ENCODE measurements at regions not wholly inside any gene's neighbourhood (a gene's known extent, or its start where the extent isn't known, plus 50 kb on each side); places are given as distances from the start of the nearest gene placed in this dataset.
"Not testable (repeated sequence)": the region's sequence is repeated elsewhere in the genome, so short reads cannot be mapped to it uniquely, and the experiment has no call there.

GRCh38 chr4:115485402-115485801, 372.0 kb upstream of the NDST4 start:
- DNase-seq (ENCODE audit: low read depth in 2 of 2), result no peak

GRCh38 chr4:115484479-115484878, 371.1 kb upstream of the NDST4 start:
- DNase-seq (ENCODE audit: low read depth in 2 of 2), result no peak

DNA sequence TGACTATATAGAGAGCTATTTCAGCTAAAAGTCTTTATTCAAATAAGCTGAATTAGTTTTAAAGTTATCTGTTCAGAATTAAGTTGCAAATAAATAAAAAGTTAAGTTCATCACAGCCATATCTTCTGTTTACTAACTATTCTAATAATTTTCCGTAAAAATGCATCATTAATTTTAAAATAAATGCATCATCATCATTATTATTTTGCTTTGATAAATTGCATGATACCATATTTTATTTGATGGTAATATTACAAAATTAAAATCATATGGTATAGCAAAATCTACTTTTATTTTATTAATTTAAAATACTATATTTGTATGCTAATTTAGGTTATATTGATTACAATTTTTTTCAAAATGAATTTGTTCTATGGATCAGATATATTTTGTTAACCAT, 357.3 kb upstream of the NDST4 start:
- DNase-seq (ENCODE audit: low read depth in 2 of 2), result no peak

GRCh38 chr4:115459301-115459700, 345.9 kb upstream of the NDST4 start:
- not testable (repeated sequence) for DNase-seq (ENCODE audit: low read depth in 2 of 2)

- no peak for DNase-seq (ENCODE audit: low read depth in 2 of 2)
Measured at GRCh38 chr4:115456231-115456630, 342.8 kb upstream of the NDST4 start.

- no peak for DNase-seq (ENCODE audit: low read depth in 2 of 2)
Measured at GRCh38 chr4:115454228-115454627, 340.8 kb upstream of the NDST4 start.

DNA sequence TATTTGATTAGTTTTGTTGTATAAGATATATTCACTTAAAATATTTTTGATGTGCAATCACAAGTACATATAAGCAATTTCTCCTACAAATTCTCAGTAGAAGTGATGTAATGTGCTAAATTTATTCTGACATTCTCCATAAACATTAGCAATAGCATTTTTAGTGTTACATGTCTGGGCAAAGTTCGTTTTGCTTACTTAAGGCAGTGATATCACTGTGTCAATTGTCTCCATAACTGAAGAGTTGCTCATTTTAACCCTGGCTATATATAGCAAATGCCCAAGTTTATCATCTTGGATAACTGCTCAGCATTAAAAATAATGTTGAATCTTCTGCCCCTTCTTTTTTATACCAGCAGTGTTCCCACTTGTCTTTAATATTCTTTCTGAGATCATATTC, 340.0 kb upstream of the NDST4 start:
- no peak for DNase-seq (ENCODE audit: low read depth in 2 of 2)

DNA sequence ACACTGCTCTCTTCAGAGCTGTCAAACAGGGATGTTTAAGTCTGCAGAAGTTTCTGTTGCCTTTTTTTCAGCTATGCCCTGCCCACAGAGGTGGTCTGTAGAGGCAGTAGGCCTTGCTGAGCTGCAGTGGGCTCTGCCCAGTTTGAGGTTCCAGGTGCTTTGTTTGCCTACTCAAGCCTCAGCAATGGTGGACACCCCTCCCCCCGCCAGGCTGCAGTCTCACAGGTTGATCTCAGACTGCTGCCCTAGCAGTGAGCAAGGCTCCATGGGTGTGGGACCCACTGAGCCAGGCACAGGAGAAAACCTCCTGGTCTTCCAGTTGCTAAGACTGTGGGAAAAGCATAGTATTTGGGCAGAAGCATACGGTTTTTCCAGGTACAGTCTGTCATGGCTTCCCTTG, 338.8 kb upstream of the NDST4 start:
- not testable (repeated sequence) for DNase-seq (ENCODE audit: low read depth in 2 of 2)

- DNase-seq (ENCODE audit: low read depth in 2 of 2), result no peak
Measured at GRCh38 chr4:115437739-115438138, 324.3 kb upstream of the NDST4 start.

- DNase-seq (ENCODE audit: low read depth in 2 of 2), result no peak
Measured at GRCh38 chr4:115433491-115433890, 320.1 kb upstream of the NDST4 start.

DNA sequence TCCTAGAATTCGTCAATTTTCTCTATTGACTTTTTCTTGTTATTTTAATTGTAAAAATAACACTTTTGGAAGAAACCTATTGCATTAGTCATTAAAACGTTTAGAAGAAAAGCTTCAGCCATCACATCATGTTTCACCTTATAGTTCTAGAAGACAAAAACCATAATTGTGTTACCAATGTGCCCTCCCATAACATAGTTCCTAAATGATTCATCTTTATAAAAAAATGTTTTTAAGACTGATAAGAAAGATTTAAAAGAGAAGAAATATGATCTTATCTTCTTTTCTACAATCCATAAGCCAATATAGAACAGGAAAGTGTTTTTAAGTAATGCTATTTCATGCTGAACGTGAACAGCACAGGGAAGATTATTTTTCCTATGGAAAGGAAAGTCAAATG, 316.6 kb upstream of the NDST4 start:
- DNase-seq (ENCODE audit: low read depth in 2 of 2), result no peak

DNA sequence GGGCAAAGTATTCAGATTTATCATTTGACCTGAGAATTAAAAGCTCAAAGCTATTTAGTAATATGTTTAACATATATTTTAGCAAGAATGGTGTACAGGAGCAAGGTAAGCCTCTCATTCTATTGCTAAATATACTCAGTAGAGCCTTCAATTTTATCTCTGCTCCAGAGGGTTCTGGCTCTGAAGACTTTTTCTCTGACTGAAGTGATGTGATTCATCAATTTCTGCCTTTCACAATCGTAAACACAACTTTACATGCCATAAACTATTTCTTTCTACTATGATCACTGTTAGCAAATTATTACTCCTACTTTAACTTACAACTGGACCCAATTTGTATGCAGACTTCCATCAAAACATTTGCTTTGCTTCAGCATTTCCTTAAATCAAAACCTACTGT, 315.0 kb upstream of the NDST4 start:
- DNase-seq (ENCODE audit: low read depth in 2 of 2), result no peak

- no peak for DNase-seq (ENCODE audit: low read depth in 2 of 2)
Measured at GRCh38 chr4:115424852-115425251, 311.4 kb upstream of the NDST4 start.

DNA sequence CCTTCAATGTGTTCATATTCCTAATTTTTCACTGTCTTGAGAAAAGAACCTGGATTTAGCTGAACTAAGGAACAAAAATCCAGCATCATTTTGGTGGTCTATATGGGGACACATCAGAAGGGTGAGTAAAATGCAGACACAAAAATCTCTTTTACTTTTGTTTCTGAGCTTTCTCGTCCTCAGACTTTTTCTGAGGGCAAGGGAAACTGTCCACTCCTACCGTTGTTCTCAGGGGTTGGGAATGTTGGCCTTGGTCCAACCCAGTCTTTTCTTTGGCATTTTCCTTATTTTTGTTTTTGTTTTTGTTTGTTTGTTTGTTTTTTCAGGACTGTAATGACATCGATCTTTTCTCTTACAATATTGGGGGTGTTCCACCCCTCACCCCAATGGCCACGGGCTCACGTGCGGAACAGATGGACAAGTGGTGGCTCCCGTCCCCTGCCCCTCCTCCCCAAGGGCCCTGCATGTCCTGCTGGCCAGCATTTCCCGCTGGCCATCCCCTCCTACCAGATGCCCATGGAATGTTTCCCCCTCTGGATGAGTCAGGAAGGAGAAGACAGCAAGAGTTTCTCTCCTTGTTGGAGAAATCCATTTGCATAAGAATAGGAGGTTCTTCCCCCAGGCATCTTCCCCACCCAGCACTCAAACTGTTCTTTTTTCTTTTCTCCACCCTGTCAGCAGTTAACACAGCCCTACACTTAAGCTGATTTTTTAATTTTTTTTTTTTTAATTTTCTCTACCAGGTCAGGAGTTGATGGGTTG, 305.4 kb upstream of the NDST4 start:
- no peak for DNase-seq (ENCODE audit: low read depth in 2 of 2)

DNA sequence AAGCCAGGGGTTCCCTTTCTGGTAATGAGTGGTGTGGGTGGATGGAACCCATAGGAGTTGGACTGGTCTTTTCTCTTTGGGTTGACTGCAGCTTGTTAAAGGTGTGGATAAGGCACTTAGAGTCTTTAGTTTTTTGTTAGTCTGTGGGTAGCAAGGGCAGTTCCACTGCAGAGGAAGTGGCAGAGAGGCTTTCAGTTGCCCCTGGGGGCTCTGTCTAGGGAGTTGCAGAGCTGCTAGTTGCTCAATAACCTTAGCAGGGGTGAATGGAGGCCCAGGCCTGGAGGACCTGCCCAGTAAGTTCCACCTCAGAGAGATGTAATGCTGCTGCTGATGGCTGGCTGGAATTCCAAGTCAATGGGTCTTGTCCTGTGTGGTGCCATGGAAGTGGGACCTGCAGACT, 282.6 kb upstream of the NDST4 start:
- no peak for DNase-seq (ENCODE audit: low read depth in 2 of 2)

DNA sequence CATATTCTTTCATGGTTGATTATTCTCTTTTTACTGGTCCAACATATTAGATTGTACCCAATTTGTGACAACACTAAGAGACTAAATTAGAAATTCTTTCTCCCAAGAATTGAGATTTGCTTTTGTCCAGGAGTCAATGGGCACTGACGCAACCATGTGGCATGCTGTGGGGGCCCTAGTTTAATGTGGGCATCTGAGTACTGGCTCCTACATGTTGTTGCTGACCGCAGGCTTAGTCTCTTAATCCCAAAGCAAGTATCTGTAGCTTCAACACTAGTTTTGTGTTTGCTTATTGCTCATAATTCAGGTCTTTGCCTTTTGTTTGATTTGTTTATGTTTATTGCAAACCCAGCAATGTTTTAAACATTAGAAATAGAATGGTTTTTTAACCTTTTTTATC, 263.4 kb upstream of the NDST4 start:
- no peak for DNase-seq (ENCODE audit: low read depth in 2 of 2)

DNA sequence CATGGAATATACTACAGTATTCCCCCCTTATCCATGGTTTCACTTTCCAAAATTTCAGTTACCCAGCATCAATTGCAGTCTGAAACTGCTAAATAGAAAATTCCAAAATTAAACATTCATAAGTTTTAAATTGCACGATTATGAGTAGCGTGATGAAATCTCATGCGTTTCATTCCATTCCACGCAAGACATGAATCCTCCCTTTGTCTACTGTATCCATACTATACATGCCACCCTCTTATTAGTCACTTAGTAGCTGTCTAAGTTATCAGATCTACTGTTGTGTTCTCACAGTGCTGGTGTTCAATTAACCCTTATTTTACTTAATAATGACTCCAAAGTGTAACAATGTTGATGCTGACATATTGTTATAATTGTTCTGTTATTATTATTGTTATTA, 261.2 kb upstream of the NDST4 start:
- no peak for DNase-seq (ENCODE audit: low read depth in 2 of 2)

GRCh38 chr4:115370490-115370889, 257.1 kb upstream of the NDST4 start:
- no peak for DNase-seq (ENCODE audit: low read depth in 2 of 2)

DNA sequence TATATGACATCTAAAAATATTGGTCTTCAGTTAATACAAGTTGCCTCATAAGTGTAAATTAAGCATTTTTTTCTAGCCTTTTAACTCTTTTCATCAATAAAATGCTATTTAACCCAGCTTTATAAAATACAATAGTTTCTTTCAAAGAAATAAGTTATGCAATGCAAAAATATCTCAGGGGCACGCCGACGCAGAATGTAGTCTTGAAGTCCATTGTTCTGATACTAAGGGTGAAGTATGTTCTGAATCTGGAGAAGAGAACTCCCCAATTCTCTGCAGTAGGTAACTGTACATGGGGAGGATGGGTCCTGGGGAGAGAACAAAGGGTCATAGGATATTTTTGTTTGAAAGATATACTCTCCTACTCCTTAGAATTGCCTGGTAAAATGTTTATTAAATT, 256.6 kb upstream of the NDST4 start:
- no peak for DNase-seq (ENCODE audit: low read depth in 2 of 2)

DNA sequence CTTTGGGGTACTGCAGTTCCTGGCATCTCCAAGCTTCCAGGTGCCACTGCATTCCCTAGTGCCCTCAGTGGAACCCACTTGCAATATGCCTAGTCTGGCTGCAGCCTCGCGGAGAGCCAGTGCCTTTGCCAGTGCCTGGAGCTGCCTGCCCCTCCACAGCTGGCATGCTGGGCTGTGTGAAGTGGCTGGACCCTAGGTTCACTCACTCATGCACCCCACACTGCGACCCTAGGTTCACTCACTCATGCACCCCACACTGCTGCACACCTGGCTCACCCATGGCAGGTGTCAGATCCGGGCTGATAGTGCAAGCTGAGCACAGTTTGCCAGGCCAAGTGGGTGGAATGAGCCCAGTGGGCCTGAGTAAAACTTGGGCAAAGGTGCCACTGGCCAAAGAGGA, 253.0 kb upstream of the NDST4 start:
- DNase-seq (ENCODE audit: low read depth in 2 of 2), result no peak

GRCh38 chr4:115365185-115365584, 251.8 kb upstream of the NDST4 start:
- no peak for DNase-seq (ENCODE audit: low read depth in 2 of 2)

DNA sequence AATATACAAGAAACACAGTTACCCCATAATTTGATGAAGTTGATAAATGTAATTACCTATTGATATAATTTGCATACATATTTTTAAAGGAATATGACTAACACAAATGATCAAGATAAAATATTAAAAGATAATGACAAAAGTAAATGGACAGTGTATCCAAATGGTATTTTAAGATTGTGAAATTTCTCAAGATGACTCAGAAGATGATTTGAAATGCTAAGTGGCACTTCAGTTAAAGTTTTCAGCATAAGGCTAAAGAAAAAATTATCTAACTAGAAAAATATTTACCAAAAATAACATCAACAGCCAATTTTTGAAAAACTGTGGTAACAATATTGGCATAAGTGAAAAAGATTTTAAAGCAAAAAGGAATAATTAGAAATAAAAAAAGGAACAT, 248.4 kb upstream of the NDST4 start:
- DNase-seq (ENCODE audit: low read depth in 2 of 2), result no peak

DNA sequence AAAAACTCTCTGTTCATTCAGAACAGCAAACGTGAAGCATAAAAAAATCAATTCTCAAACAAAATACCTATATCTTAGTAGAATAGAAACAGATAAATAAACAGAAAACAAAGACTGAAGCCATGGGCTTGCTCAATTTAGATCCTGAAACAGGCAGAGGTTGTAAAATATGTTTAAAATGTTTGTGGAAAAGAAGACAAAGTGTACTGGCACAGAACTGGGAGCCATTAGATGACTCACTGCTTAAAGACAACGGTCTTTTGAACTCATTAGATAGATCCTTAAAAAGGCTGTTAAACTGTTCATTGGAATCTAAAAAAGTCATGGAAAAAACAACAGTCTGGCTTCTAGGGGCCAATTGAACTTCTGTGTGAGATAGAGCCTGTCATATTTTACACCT, 247.0 kb upstream of the NDST4 start:
- DNase-seq (ENCODE audit: low read depth in 2 of 2), result no peak

DNA sequence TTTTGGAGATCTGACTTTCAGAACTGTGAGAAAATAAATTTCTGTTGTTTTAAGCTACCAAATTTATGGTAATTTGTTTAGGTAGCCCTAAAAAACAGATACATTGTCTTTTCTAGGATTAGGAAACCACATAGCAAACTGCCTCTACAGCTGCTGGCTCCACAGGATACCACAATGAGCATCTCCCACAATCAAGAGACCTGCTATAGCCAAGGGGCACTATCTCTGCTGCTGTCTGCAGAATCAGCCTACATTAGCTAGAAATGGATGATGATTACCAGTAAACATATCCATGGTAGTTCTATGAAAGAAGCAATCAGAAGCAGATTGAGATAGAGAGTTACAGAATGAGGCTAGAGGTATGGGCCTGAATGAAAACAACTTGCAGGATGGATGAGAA, 244.4 kb upstream of the NDST4 start:
- DNase-seq (ENCODE audit: low read depth in 2 of 2), result no peak

Measured in fibroblast of skin of left biceps (primary cell).